Dendritic cell treated with granulocyte-macrophage colony-stimulating factor and Interleukin-4, amounts not matched to agents 40 ng/mL and 50 ng/mL, for 4 days (primary cell): ENCODE measurements at regions not wholly inside any gene's neighbourhood (a gene's known extent, or its start where the extent isn't known, plus 50 kb on each side); places are given as distances from the start of the nearest gene placed in this dataset.
"Not testable (repeated sequence)": the region's sequence is repeated elsewhere in the genome, so short reads cannot be mapped to it uniquely, and the experiment has no call there.

Experiments
- H3K27ac Mint-ChIP-seq: one replicate; pipeline ENCODE4 v1.8.0; 2022; ENCODE audit warnings: mild to moderate bottlenecking, mixed read lengths
- H3K27me3 Mint-ChIP-seq: one replicate; pipeline ENCODE4 v1.8.0; 2022; ENCODE audit warnings: mild to moderate bottlenecking, mixed read lengths
- H3K36me3 Mint-ChIP-seq: one replicate; pipeline ENCODE4 v1.8.0; 2022; ENCODE audit warnings: low read depth, mixed read lengths
- H3K4me1 Mint-ChIP-seq: one replicate; pipeline ENCODE4 v1.8.0; 2022; ENCODE audit warnings: low read depth, mixed read lengths
- H3K4me3 Mint-ChIP-seq: one replicate; pipeline ENCODE4 v1.8.0; 2022; ENCODE audit warnings: mild to moderate bottlenecking, moderate library complexity, mixed read lengths
- H3K9me3 Mint-ChIP-seq: one replicate; pipeline ENCODE4 v1.8.0; 2022; ENCODE audit warnings: mixed read lengths
- intact Hi-C: fragments of 100-400 bp; cut with micrococcal nuclease; formaldehyde crosslinking; loops from one replicate; pipeline ENCODE4 v1.15.0; 2022

DNA sequence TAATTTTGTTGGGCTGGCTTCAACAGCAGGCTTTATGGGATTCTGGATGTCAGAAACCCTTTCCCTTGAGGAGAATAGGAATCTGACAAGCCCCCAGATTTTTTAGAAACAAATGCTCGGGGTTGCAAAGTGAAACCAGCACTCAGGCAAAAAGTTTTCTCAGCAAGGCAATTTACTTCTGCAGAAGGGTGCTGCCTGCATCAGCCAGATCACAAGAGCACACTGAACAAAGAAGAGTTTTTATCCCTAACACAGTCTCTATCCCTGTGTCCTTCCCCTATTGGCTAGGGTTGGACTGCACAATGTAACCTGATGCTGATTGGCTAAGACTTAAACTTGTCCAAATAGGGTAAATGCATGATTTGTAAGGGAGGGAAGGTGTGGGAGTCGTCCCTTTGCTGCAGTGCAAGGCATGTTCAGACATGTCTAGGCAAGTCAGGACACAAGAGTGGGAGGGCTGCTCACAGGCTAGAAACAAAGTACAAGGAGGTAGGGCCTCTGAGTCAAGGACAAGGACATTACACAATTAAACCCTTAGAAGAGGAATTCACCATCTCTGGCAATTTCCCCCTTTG, 175.8 kb downstream of the CCNG2 start:
- H3K27ac Mint-ChIP-seq: no peak overlapping the region
- H3K9me3 Mint-ChIP-seq: peaks cover 51% of the 10 kb centered on the region
- no peaks in the 10 kb centered on the region for H3K27me3 Mint-ChIP-seq
- no peaks in the 10 kb centered on the region for H3K36me3 Mint-ChIP-seq
- no peak overlapping the region for H3K4me3 Mint-ChIP-seq
- no peaks in the 10 kb centered on the region for H3K4me1 Mint-ChIP-seq
- intact Hi-C loops: no loop called here

DNA sequence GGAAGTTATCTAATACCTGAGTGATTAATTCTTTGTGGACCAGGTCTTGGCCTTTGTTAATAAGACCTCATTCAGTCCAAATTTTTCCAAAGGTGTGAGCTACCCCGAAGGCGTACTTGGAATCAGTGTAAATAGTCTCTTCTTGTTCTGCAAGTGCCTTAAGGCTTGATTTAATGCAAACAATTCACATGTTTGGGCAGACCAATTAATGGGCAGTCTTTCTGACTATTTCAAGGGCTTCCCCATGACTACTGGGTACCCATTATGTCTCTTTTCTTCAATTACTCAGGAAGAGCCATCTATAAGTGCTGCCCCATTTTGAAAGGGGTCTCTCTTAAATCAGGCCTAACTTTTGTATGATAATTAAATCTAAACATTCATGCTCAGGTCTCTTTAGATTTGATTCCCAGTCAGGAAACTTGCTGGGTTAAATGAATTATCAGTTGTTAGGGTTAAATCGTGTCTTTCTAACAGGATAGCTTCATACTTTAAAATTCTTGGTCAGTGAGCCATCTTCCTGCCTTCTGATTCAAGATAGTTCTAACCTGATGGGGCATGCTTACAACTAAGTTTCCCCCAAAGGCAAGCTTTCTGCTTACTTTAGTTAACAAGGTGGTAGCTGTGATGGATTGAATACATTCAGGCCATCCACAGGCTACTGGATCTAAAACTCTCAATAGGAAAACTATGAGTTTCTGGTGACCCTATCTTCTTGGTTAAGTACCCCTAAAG, 179.6 kb downstream of the CCNG2 start:
- no peak overlapping the region for H3K4me3 Mint-ChIP-seq
- H3K4me1 Mint-ChIP-seq: no peaks in the 10 kb centered on the region
- intact Hi-C loops: no loop called here
- no peak overlapping the region for H3K27ac Mint-ChIP-seq
- H3K36me3 Mint-ChIP-seq: no peaks in the 10 kb centered on the region
- H3K9me3 Mint-ChIP-seq: peaks cover 60% of the 10 kb centered on the region
- H3K27me3 Mint-ChIP-seq: no peaks in the 10 kb centered on the region

DNA sequence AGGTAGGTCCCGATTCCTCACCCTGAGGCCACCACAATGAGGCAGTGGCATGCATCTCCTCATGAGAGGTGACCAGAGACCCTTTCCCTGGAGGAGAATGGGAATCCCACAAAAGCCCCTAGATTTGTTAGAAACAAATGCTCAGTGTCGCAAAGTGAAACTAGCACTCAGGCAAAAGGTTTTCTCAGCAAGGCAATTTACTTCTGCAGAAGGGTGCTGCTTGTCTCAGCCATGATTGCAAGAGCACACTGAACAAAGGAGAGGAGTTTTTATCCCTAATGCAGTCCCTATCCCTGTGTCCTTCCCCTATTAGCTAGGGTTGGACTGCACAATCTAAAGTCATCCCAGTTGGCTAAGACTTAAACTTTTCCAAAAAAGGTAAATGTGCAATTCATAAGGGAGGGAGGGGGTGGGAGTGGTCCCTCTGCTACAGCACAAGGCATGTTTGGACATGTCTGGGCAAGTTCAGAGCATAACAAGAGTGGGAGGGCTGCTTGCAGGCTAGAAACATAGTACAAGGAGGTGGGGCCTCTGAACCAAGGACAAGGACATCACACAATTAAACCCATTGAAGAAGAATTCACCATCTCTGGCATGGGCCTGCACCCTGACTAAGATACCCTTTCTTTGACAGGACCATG, 185.3 kb downstream of the CCNG2 start:
- Mint-ChIP-seq H3K4me1 (no peaks in the 10 kb centered on the region), H3K27me3 (no peaks in the 10 kb centered on the region), H3K27ac (no peak overlapping the region), H3K36me3 (no peaks in the 10 kb centered on the region), H3K4me3 (no peak overlapping the region), H3K9me3 (peaks cover 46% of the 10 kb centered on the region)
- intact Hi-C loops: no loop called here

DNA sequence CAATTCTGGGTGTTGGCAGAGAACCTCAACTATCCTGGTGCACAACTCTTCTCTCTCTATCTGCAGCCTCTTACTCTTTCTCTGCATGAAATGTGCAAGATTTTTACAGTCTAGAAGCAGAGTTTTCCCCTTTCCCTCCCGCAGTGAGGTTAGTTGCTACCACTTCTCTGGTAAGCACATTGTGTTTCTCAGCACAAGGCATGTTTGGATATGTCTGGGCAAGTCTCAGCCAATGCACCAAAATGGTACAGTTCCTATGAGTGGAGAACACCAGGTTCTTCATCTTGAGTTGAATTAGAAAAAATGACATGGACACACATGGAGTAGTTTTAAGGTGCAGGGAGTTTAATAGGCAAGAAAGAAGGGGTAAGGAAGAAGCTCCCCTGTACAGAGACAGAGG, 187.0 kb downstream of the CCNG2 start:
- intact Hi-C loops: no loop called here
- Mint-ChIP-seq H3K4me3 (no peak overlapping the region), H3K27me3 (no peaks in the 10 kb centered on the region)

DNA sequence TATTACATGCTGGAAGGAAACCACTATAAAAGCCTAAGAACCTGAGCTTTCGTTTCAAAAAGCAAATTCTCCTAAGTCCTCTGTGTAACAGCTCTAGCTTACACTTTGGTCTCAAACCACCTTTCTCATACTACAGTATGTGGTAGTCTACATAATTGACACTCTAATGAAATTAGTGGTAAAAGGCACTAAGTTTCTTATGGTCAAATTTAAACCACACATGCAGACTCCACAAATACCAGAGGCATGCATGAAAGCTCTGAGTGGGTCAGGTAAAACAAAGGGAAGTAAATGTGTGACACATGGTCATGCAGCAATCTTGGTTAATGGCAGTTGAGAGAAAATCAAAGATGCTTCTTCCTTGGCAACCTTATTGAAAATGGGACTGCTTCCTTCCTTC, 187.8 kb downstream of the CCNG2 start:
- Mint-ChIP-seq H3K36me3 (no peaks in the 10 kb centered on the region), H3K27me3 (no peaks in the 10 kb centered on the region), H3K4me3 (no peak overlapping the region), H3K4me1 (no peaks in the 10 kb centered on the region), H3K9me3 (peaks cover 40% of the 10 kb centered on the region), H3K27ac (no peak overlapping the region)
- intact Hi-C loops: no loop called here

More for the DNA sequence above, 187.0 kb downstream of the CCNG2 start:
- Mint-ChIP-seq H3K36me3 (no peaks in the 10 kb centered on the region), H3K9me3 (peaks cover 46% of the 10 kb centered on the region), H3K4me1 (no peaks in the 10 kb centered on the region), H3K27ac (no peak overlapping the region)

DNA sequence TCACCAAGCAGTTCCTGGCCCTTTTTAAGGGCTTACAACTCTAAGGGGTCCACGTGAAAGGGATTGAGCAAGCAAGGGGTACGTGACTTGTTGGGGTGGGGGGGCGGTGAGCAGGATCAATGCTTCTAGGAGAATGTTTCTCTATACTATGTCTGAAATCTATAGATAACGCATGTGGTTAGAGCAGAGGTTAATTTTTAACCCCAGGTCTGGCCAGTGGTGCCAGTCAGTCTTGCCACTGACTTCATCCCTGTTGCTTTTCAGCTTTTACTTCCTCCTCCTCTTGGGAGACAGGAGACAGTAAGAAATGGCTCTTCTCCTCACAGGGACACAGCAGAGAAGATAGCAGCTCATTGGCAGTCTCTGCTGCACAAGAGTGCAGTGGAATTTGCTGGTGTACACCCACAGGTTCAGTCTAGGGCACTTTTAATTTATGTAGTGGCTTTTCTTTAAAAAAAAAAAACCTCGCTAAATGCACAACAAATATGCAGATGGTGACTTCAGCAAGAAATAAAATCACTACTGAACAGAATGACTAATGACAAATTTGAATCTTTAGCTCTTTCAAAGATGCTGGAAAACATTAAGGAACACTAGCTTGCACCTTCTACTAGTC, 190.5 kb downstream of the CCNG2 start:
- no peaks in the 10 kb centered on the region for H3K4me1 Mint-ChIP-seq
- H3K27me3 Mint-ChIP-seq: no peaks in the 10 kb centered on the region
- H3K4me3 Mint-ChIP-seq: no peak overlapping the region
- H3K27ac Mint-ChIP-seq: no peak overlapping the region
- H3K9me3 Mint-ChIP-seq: peaks cover 15% of the 10 kb centered on the region
- intact Hi-C loops: no loop called here
- H3K36me3 Mint-ChIP-seq: no peaks in the 10 kb centered on the region

DNA sequence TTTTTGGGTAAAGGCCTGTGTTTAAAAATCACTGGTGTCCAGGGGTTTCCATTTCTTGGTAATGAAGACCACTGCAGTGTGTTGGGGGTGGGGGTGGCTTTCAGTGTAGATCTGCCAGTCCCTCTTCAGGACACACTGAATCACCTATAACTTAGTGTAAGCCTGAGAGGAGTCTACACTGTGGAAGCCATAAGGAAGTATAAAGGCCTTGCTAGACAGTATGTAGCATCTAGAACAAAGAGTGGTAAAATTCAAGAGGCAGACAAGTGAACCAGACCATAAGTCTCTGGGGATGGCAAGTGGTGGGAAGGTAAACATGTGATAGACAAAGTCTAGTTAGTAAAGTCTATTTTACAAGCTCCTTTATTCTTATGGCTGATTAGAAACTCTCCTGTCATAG, 191.8 kb downstream of the CCNG2 start:
- Mint-ChIP-seq H3K36me3 (no peaks in the 10 kb centered on the region), H3K4me3 (no peak overlapping the region), H3K27ac (no peak overlapping the region), H3K27me3 (no peaks in the 10 kb centered on the region), H3K9me3 (peaks cover 1% of the 10 kb centered on the region), H3K4me1 (no peaks in the 10 kb centered on the region)
- intact Hi-C loops: no loop called here

DNA sequence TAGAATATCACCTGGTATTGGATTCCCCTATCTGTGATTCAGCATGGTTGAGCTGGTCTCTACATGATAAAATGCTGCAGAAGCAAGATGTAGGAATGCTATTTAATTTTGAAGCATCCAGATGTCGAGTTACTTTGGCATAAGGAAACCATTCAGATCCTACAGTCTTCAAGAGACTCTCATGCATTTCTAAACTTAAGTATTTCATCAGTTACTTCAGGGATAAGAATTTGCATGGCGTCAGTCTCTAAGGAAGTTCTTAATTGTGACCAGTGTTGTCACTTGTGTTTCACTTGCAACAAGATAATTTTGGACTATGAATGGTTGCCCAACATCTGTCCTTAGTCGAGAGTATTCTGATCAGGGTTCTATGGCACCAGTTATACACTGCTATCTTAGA, 192.4 kb downstream of the CCNG2 start:
- H3K4me1 Mint-ChIP-seq: no peaks in the 10 kb centered on the region

DNA sequence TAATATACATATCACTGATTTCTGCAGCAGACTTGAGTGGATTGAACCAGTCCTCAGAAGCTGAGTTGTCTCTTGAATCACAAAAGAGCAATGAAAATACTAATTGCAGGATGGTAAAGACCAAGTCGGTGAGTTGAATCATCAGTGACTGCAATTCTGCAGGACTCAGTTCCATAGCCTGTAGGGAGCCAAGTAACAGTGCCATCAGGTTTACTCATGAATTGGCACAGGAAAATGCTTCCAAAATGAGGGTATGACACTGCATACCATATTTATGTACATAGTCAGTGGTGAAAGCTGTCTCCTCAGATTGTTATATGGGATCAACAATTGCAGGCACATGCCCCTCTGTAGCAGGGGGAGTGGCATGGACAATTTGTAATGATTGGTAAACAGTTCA, 192.8 kb downstream of the CCNG2 start:
- Mint-ChIP-seq H3K36me3 (no peaks in the 10 kb centered on the region), H3K27me3 (no peaks in the 10 kb centered on the region), H3K27ac (no peak overlapping the region), H3K4me1 (no peaks in the 10 kb centered on the region), H3K9me3 (no peaks in the 10 kb centered on the region), H3K4me3 (no peak overlapping the region)
- intact Hi-C loops: no loop called here

More for the DNA sequence above, 192.4 kb downstream of the CCNG2 start:
- Mint-ChIP-seq H3K27me3 (no peaks in the 10 kb centered on the region), H3K36me3 (no peaks in the 10 kb centered on the region), H3K9me3 (no peaks in the 10 kb centered on the region), H3K27ac (no peak overlapping the region), H3K4me3 (no peak overlapping the region)
- intact Hi-C loops: no loop called here

DNA sequence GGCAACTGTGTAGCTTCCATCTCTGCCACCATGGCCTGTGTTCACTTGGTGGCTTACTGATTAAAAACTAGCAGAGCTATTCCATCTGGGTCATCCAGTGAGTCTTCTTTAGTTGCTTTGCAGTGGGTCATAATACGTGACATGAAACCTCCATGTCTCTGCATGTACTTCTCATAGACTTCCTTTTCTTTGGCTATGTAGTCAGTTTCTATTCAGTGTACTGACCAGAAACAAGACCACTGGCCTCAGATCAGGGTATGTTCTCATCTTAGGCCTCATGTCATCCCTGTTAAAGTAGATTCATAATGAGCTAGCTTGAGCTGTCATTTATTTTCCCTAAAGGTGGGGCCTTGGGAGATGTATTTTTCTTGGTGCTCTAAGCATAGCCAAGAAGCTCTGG, 195.2 kb downstream of the CCNG2 start:
- intact Hi-C loops: no loop called here
- H3K9me3 Mint-ChIP-seq: no peaks in the 10 kb centered on the region
- H3K27ac Mint-ChIP-seq: no peak overlapping the region
- no peaks in the 10 kb centered on the region for H3K4me1 Mint-ChIP-seq
- no peak overlapping the region for H3K4me3 Mint-ChIP-seq
- no peaks in the 10 kb centered on the region for H3K27me3 Mint-ChIP-seq
- no peaks in the 10 kb centered on the region for H3K36me3 Mint-ChIP-seq

DNA sequence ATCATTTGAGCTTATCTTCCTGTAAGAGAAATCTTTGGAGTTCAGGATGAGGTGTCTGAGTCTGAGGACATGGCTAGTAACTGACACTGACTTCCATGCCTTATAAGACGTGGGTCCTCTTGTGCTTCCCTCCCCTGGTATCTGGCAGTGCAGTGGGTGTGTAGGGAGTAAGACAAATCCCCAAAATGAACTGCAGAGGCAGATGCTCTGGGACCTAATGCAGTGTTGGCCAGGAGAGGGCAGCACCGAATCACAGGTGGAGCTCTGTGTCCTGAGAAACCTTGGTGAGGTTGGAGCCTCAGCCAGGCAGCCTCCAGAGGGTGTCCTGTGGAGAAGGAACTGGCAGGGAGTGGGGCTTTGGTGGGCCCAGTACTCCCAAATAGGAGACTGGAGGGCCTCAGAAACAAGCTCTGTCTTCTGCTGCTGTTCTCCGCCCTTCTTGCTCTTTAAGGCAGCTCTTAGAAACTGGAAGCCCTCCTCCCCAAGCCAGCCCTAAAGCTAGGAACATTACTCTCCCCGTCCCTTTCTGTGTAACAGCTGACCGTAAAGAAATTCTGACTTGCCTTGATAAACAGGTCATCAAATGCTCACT, 196.8 kb downstream of the CCNG2 start:
- H3K4me3 Mint-ChIP-seq, H3K9me3 Mint-ChIP-seq, H3K27me3 Mint-ChIP-seq, intact Hi-C loops, H3K4me1 Mint-ChIP-seq, H3K36me3 Mint-ChIP-seq, H3K27ac Mint-ChIP-seq: not testable (repeated sequence)

DNA sequence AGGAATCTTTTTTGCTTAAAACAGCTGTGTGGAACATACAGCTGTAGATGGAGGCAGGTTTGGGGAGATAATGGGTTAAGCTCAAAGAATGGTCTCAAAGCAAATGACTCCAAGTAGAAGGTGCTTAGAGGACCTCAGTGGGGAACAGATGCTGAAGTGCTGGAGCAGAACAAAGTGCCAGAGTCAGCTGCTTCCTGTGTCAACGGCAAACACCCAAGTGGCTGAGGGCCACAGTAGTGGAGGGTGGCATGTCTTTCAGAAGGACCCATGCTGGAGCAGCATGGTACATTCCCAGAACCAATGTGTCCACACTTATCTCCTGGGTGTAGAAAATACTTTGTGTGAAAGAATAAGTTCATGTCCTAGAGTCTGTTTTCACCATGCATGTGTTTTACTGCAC, 197.5 kb downstream of the CCNG2 start:
- Mint-ChIP-seq H3K36me3 (no peaks in the 10 kb centered on the region), H3K9me3 (no peaks in the 10 kb centered on the region), H3K27ac (no peak overlapping the region), H3K4me1 (no peaks in the 10 kb centered on the region), H3K27me3 (no peaks in the 10 kb centered on the region), H3K4me3 (no peak overlapping the region)
- intact Hi-C loops: no loop called here

DNA sequence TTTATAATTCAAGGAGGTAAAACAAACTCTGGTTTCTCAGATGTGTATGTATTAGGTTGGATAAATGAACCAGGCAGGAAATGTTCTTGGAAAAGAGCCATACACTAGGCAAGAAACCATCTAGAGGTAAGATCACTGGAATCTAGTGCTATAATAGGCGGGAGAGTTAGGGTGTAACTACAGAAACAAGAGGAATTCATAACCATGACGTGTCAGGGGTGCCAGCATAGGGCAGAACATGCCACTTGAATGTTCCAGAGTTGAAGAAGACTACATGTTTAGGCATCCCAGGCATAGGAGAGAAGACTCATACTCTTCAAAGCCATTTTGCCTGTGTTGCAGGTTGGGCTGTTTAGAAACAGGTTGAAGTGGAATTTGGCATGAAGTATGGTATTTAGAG, 198.7 kb downstream of the CCNG2 start:
- Mint-ChIP-seq H3K4me3 (no peak overlapping the region), H3K27ac (no peak overlapping the region), H3K4me1 (no peaks in the 10 kb centered on the region), H3K9me3 (no peaks in the 10 kb centered on the region), H3K27me3 (no peaks in the 10 kb centered on the region), H3K36me3 (no peaks in the 10 kb centered on the region)
- intact Hi-C loops: no loop called here

DNA sequence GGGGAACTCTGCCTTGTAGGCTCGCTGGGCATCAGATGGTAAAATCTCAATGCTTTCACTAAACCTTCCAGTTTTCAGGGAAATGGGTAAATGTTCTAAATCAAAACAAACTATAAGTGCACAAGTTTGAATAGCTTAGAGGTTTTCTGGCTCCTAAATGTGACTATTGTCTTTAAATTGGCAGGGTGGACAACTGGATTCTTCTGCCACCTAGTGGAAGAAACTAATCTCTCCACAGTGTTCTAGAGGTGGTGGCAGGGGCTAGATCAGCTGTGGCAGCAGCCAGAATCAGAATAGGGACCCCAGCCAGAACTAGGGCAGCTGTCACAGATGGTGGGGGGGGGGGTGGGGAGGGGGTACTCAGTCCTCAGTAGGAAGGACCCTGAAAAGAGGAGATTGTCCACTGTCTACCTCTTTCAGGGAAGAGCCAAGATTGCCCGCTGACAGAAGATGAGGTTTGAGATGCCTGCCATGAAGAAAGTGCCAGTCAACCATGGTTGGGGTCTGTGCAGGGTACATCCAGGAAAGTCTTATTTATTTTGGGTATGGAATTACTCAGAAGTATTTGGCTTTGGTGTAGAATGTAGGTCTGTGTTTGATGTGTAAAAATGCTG, 201.4 kb downstream of the CCNG2 start:
- no peak overlapping the region for H3K27ac Mint-ChIP-seq
- H3K27me3 Mint-ChIP-seq: no peaks in the 10 kb centered on the region
- no peaks in the 10 kb centered on the region for H3K4me1 Mint-ChIP-seq
- intact Hi-C loops: no loop called here
- no peaks in the 10 kb centered on the region for H3K36me3 Mint-ChIP-seq
- no peak overlapping the region for H3K4me3 Mint-ChIP-seq
- H3K9me3 Mint-ChIP-seq: no peaks in the 10 kb centered on the region
